ENCODE measurements at regions not wholly inside any gene's neighbourhood (a gene's known extent, or its start where the extent isn't known, plus 50 kb on each side); places are given as distances from the start of the nearest gene placed in this dataset.

GRCh38 chr3:107124885-107125284 is 252.4 kb upstream of the CCDC54 start:
- TF ChIP-seq CTCF (IDR thresholded peaks at IDR 0.05; ENCODE audit: poor library complexity) (no peak), EZH2 (IDR thresholded peaks at IDR 0.05; ENCODE audit: borderline replicate concordance) (no peak)
